Peyer's patch (tissue), 4 donors: ENCODE measurements at regions not wholly inside any gene's neighbourhood (a gene's known extent, or its start where the extent isn't known, plus 50 kb on each side); places are given as distances from the start of the nearest gene placed in this dataset.

ENCODE experiments used
- DNase-seq, 3 donors: peaks; one replicate each; pipeline ENCODE4 v3.0.0-alpha.2; 2017 to 2019
- H3K27ac ChIP-seq, 4 donors: fragments of 200-600 bp; sonication (generic); one replicate each; pipeline ENCODE4 v1.5.1; 2016 to 2019
- H3K27me3 ChIP-seq, 2 donors: fragments of 200-600 bp; sonication (generic); one replicate each; pipeline ENCODE4 v1.5.1; 2019
- H3K36me3 ChIP-seq, 3 donors: fragments of 200-600 bp; sonication (generic); one replicate each; pipeline ENCODE4 v1.5.1; 2016 to 2019
- H3K4me1 ChIP-seq, 4 donors: fragments of 200-600 bp; sonication (generic); one replicate each; pipeline ENCODE4 v1.5.1; 2016 to 2019
- H3K4me3 ChIP-seq, 4 donors: fragments of 200-600 bp; sonication (generic); 1 replicate in 3 of 4; 2 replicates in 1 of 4; pipeline ENCODE4 v1.5.1; 2016 to 2019; ENCODE audit warnings: mild to moderate bottlenecking in 1 of 4
- H3K9me3 ChIP-seq, 4 donors: fragments of 200-600 bp; sonication (generic); one replicate each; pipeline ENCODE4 v1.5.1; 2016 to 2019; ENCODE audit warnings: mild to moderate bottlenecking in 1 of 4
- CTCF ChIP-seq, 6 experiments: fragments of 450-650 bp in 4 of 6; fragments of 200-600 bp in 2 of 6; sonication (generic) in 1 of 6; IDR thresholded peaks; one replicate each; pipeline ENCODE4 v1.5.1; 2017 to 2019; ENCODE audit warnings: antibody characterized with exemption in 6 of 6, mild to moderate bottlenecking in 3 of 6, moderate library complexity in 1 of 6
- POLR2A ChIP-seq, 2 donors: fragments of 450-650 bp; IDR thresholded peaks; one replicate each; pipeline ENCODE4 v1.5.1; 2017; ENCODE audit warnings: antibody characterized with exemption in 2 of 2, mild to moderate bottlenecking in 2 of 2, moderate library complexity in 2 of 2

DNA sequence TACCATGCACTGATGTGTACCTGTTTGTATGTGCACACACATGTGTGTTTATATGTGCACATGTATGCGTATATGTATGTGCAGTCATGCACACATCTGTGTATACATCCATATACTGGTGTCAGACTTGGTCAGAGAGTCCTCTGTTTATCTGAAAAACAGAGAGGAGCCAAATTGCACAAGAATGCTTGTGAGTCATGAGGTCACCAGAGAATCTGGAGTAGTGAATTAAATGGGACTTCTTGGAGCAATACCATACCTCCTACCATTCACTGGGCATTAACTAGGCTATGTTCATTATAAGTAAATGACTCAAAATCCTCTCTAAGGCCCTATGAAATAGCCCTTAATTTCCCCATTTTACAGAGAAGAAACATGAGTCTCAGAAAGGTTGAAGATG is 272.1 kb upstream of the C1orf87 start:
- no peak overlapping the region for H3K4me3 ChIP-seq
- H3K27ac ChIP-seq, result no peak overlapping the region
- no peak for DNase-seq
- no peaks in the 10 kb centered on the region for H3K4me1 ChIP-seq
- no peaks in the 10 kb centered on the region for H3K9me3 ChIP-seq
- no peaks in the 10 kb centered on the region for H3K36me3 ChIP-seq
- TF ChIP-seq POLR2A (IDR thresholded peaks at IDR 0.05), result no peak
- TF ChIP-seq CTCF (IDR thresholded peaks at IDR 0.05), result no peak
- no peaks in the 10 kb centered on the region for H3K27me3 ChIP-seq

DNA sequence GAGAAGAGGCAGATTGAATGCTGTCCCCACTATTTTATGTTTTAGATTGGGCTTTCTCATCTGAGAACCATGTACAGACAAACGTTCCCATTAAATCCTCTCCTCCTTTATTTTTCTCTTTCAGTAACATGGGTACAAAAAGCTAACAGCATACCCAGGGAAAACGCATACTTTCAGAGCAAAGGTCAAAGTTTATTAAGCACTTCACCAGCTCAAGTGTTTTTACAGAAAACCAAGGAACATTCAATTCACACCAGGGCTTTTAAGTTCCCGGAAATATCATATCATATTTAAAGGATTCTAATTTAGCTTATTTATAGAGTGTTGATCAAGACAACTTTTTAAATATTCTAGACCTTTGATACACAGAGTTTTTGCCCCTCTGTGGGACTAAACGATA is 271.5 kb upstream of the C1orf87 start:
- no peak overlapping the region for H3K4me3 ChIP-seq
- H3K36me3 ChIP-seq, result no peaks in the 10 kb centered on the region
- DNase-seq, result no peak
- no peaks in the 10 kb centered on the region for H3K4me1 ChIP-seq
- no peaks in the 10 kb centered on the region for H3K27me3 ChIP-seq
- TF ChIP-seq POLR2A (IDR thresholded peaks at IDR 0.05) (no peak), CTCF (IDR thresholded peaks at IDR 0.05) (no peak)
- H3K27ac ChIP-seq, result no peak overlapping the region
- H3K9me3 ChIP-seq, result no peaks in the 10 kb centered on the region

DNA sequence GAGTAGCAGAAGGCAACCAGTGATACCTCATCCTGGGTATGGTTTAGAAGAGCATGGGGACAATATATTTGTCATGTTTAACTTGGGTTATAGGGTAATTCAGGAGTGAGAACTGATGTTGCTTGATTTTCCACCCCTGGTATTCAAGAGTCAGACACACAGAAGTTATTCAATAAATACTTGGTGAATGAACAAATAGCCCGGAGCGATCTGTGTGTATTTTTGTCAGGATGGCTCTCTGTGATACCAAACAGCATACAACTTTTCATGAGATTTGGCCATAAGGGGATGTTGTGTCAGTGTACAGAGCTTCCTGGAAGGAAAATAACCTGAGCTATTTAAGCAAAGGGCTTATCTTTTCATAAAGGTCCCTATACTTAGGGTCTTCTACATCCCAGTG is 270.2 kb upstream of the C1orf87 start:
- H3K27ac ChIP-seq, result no peak overlapping the region
- no peaks in the 10 kb centered on the region for H3K36me3 ChIP-seq
- DNase-seq, result no peak
- no peaks in the 10 kb centered on the region for H3K27me3 ChIP-seq
- no peak overlapping the region for H3K4me3 ChIP-seq
- no peaks in the 10 kb centered on the region for H3K9me3 ChIP-seq
- TF ChIP-seq POLR2A (IDR thresholded peaks at IDR 0.05) (no peak), CTCF (IDR thresholded peaks at IDR 0.05) (no peak)
- no peaks in the 10 kb centered on the region for H3K4me1 ChIP-seq

GRCh38 chr1:60342569-60342968 is 269.0 kb upstream of the C1orf87 start:
- Histone ChIP-seq H3K36me3 (no peaks in the 10 kb centered on the region), H3K4me3 (no peak overlapping the region), H3K27ac (no peak overlapping the region), H3K9me3 (no peaks in the 10 kb centered on the region), H3K27me3 (no peaks in the 10 kb centered on the region), H3K4me1 (no peaks in the 10 kb centered on the region)
- no peak for DNase-seq
- TF ChIP-seq CTCF (IDR thresholded peaks at IDR 0.05), result no peak
- no peak for TF ChIP-seq POLR2A (IDR thresholded peaks at IDR 0.05)

DNA sequence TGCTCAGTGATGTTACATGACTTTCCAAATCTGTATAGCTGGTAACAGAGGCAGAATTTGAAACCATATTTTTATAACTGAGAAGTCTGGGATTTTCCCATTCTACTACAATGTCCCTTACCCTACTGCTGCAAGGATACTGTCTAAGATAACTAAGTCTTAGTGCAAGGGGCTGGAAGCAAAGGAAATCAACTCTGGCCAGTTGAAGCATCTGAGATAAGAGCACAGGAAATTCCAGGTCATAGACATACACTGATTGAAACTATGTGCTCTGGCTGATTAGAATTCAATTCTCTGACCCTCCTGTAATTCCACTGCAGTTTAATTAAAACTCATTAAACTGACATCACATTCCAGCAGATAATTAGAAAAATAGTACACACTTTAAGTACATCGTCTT is 267.7 kb upstream of the C1orf87 start:
- TF ChIP-seq CTCF (IDR thresholded peaks at IDR 0.05) (no peak), POLR2A (IDR thresholded peaks at IDR 0.05) (no peak)
- H3K4me1 ChIP-seq, result no peaks in the 10 kb centered on the region
- H3K9me3 ChIP-seq, result no peaks in the 10 kb centered on the region
- H3K27me3 ChIP-seq, result no peaks in the 10 kb centered on the region
- no peak for DNase-seq
- no peaks in the 10 kb centered on the region for H3K36me3 ChIP-seq
- H3K4me3 ChIP-seq, result no peak overlapping the region
- H3K27ac ChIP-seq, result no peak overlapping the region

GRCh38 chr1:60331647-60332046 is 258.1 kb upstream of the C1orf87 start:
- H3K4me3 ChIP-seq, result no peak overlapping the region
- no peak overlapping the region for H3K27ac ChIP-seq
- TF ChIP-seq POLR2A (IDR thresholded peaks at IDR 0.05), result no peak
- TF ChIP-seq CTCF (IDR thresholded peaks at IDR 0.05), result no peak
- no peak for DNase-seq
- no peaks in the 10 kb centered on the region for H3K27me3 ChIP-seq
- no peaks in the 10 kb centered on the region for H3K4me1 ChIP-seq
- no peaks in the 10 kb centered on the region for H3K9me3 ChIP-seq
- H3K36me3 ChIP-seq, result no peaks in the 10 kb centered on the region
